Spleen (tissue), 7 donors: ENCODE measurements at regions not wholly inside any gene's neighbourhood (a gene's known extent, or its start where the extent isn't known, plus 50 kb on each side); places are given as distances from the start of the nearest gene placed in this dataset.

Experiments used
- POLR2A ChIP-seq, 3 donors: fragments of 450-650 bp; IDR thresholded peaks; one replicate each; pipeline ENCODE4 v1.5.1; 2017; ENCODE audit warnings: antibody characterized with exemption in 3 of 3, mild to moderate bottlenecking in 1 of 3
- POLR2AphosphoS5 ChIP-seq, 3 donors: sonication (generic); formaldehyde crosslinking; IDR thresholded peaks; one replicate each; pipeline ENCODE4 v1.5.1; 2017; ENCODE audit warnings: antibody characterized with exemption in 3 of 3
- TF ChIP-seq, protein P1 (sequence below), 11 experiments: fragments of 200-600 bp in 7 of 11; fragments of 450-650 bp in 4 of 11; sonication (generic) in 4 of 11; IDR thresholded peaks in 8 of 11; conservative IDR thresholded peaks in 3 of 11; 1 replicate in 7 of 11; 2 replicates in 4 of 11; pipeline versions ENCODE4 v1.4.0 to v1.8.0; 2016 to 2021; ENCODE audit warnings: antibody characterized with exemption in 11 of 11, inconsistent platforms in 4 of 11, mild to moderate bottlenecking in 1 of 11
- donor health status: DM: no; HTN: no; CAD: no; lungs with moderate emphysema.
- donor health status: DM: no; HTN: no; CAD: no.
- donor health status: DM: no; HTN: no; CAD: no.

DNA sequence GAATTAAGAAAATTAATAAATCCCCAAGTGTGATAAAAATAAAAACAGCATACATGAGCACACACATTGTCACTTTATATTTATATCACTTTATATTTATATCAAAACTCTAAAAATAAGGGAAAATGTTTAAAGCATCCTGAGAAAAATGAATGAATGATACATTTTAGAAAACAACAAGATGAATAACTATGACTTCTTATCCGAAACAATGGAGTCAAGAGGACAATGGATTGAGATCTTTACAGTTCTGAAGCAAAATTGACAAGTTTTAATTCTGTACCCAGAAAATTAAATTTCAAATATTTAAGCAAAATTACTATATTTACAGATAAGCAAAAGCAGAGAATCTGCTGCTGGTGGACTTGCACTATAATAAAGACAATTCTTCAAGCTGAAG, 512.6 kb downstream of the MRPL39 start:
- TF ChIP-seq, protein P1, sequence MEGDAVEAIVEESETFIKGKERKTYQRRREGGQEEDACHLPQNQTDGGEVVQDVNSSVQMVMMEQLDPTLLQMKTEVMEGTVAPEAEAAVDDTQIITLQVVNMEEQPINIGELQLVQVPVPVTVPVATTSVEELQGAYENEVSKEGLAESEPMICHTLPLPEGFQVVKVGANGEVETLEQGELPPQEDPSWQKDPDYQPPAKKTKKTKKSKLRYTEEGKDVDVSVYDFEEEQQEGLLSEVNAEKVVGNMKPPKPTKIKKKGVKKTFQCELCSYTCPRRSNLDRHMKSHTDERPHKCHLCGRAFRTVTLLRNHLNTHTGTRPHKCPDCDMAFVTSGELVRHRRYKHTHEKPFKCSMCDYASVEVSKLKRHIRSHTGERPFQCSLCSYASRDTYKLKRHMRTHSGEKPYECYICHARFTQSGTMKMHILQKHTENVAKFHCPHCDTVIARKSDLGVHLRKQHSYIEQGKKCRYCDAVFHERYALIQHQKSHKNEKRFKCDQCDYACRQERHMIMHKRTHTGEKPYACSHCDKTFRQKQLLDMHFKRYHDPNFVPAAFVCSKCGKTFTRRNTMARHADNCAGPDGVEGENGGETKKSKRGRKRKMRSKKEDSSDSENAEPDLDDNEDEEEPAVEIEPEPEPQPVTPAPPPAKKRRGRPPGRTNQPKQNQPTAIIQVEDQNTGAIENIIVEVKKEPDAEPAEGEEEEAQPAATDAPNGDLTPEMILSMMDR (IDR thresholded peaks at IDR 0.05 in 8 of 11, conservative IDR thresholded peaks at IDR 0.05 in 3 of 11), result no peak
- TF ChIP-seq POLR2AphosphoS5 (IDR thresholded peaks at IDR 0.05) (no peak), POLR2A (IDR thresholded peaks at IDR 0.05) (no peak)
